HL-60 (cell line): ENCODE measurements at regions not wholly inside any gene's neighbourhood (a gene's known extent, or its start where the extent isn't known, plus 50 kb on each side); places are given as distances from the start of the nearest gene placed in this dataset.

ENCODE experiments used
- DNase-seq, 2 experiments: peaks; one replicate each; pipeline ENCODE4 v3.0.0-alpha.2; 2010 to 2020; ENCODE audit warnings: low read depth in 1 of 2, low spot score in 1 of 2
- H3K27ac ChIP-seq: fragments of 250-450 bp; sonication (Bioruptor Pico); replicated peaks from 2 replicates; pipeline ENCODE4 v1.5.1; 2020; ENCODE audit warnings: mild to moderate bottlenecking, moderate library complexity
- H3K27me3 ChIP-seq: fragments of 250-450 bp; sonication (Bioruptor Pico); 2 replicates; pipeline ENCODE4 v1.5.1; 2021; ENCODE audit warnings: mild to moderate bottlenecking, moderate library complexity; ENCODE audit not compliant: insufficient read depth, poor library complexity, severe bottlenecking
- H3K4me3 ChIP-seq: replicated peaks from 2 replicates; pipeline ENCODE4 v1.5.1; 2011; ENCODE audit warnings: mild to moderate bottlenecking, control low read depth, low read length; ENCODE audit not compliant: insufficient read depth
- CTCF ChIP-seq: IDR thresholded peaks from one replicate; pipeline ENCODE4 v1.5.1; 2011; ENCODE audit warnings: low read length, control low read depth, inconsistent platforms; ENCODE audit not compliant: insufficient read depth
- GABPA ChIP-seq: IDR thresholded peaks from 2 replicates; pipeline ENCODE4 v1.6.1; 2012; ENCODE audit warnings: low read depth
- POLR2AphosphoS5 ChIP-seq: IDR thresholded peaks from 2 replicates; pipeline ENCODE4 v1.6.1; 2012; ENCODE audit warnings: low read depth
- SPI1 ChIP-seq: IDR thresholded peaks from 2 replicates; pipeline ENCODE4 v1.6.1; 2012; ENCODE audit warnings: low read depth, mild to moderate bottlenecking, borderline replicate concordance
- TF ChIP-seq, protein P1 (sequence below): IDR thresholded peaks from 2 replicates; pipeline ENCODE4 v1.6.1; 2012; ENCODE audit warnings: low read depth; ENCODE audit not compliant: insufficient replicate concordance

- TF ChIP-seq CTCF (no peak), POLR2AphosphoS5 (no peak), GABPA (no peak)
- TF ChIP-seq, protein P1, sequence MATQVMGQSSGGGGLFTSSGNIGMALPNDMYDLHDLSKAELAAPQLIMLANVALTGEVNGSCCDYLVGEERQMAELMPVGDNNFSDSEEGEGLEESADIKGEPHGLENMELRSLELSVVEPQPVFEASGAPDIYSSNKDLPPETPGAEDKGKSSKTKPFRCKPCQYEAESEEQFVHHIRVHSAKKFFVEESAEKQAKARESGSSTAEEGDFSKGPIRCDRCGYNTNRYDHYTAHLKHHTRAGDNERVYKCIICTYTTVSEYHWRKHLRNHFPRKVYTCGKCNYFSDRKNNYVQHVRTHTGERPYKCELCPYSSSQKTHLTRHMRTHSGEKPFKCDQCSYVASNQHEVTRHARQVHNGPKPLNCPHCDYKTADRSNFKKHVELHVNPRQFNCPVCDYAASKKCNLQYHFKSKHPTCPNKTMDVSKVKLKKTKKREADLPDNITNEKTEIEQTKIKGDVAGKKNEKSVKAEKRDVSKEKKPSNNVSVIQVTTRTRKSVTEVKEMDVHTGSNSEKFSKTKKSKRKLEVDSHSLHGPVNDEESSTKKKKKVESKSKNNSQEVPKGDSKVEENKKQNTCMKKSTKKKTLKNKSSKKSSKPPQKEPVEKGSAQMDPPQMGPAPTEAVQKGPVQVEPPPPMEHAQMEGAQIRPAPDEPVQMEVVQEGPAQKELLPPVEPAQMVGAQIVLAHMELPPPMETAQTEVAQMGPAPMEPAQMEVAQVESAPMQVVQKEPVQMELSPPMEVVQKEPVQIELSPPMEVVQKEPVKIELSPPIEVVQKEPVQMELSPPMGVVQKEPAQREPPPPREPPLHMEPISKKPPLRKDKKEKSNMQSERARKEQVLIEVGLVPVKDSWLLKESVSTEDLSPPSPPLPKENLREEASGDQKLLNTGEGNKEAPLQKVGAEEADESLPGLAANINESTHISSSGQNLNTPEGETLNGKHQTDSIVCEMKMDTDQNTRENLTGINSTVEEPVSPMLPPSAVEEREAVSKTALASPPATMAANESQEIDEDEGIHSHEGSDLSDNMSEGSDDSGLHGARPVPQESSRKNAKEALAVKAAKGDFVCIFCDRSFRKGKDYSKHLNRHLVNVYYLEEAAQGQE = no peak
- Histone ChIP-seq H3K27me3 (no peaks in the 10 kb centered on the region), H3K4me3 (no peak overlapping the region), H3K27ac (no peak overlapping the region)
- no peak for DNase-seq
Observed at GRCh38 chr3:72343078-72343477, 505.2 kb downstream of the SHQ1 start.

GRCh38 chr3:72342450-72342849 is 505.8 kb downstream of the SHQ1 start:
- DNase-seq = no peak
- H3K27ac ChIP-seq = no peak overlapping the region
- H3K27me3 ChIP-seq = no peaks in the 10 kb centered on the region
- no peak for TF ChIP-seq POLR2AphosphoS5
- TF ChIP-seq GABPA = no peak
- no peak for TF ChIP-seq CTCF
- no peak overlapping the region for H3K4me3 ChIP-seq

- Histone ChIP-seq H3K4me3 (no peak overlapping the region), H3K27me3 (no peaks in the 10 kb centered on the region), H3K27ac (no peak overlapping the region)
- DNase-seq = no peak
- TF ChIP-seq SPI1 = no peak
- TF ChIP-seq, protein P1 = no peak
Observed at GRCh38 chr3:72341920-72342319, 506.3 kb downstream of the SHQ1 start.

GRCh38 chr3:72341380-72341770 is 506.9 kb downstream of the SHQ1 start:
- DNase-seq = no peak
- Histone ChIP-seq H3K4me3 (no peak overlapping the region), H3K27ac (no peak overlapping the region), H3K27me3 (no peaks in the 10 kb centered on the region)
- TF ChIP-seq SPI1 (no peak), GABPA (no peak), POLR2AphosphoS5 (no peak), CTCF (no peak)
- TF ChIP-seq, protein P1 = no peak
